OCI-LY1 (cell line): ENCODE measurements at regions not wholly inside any gene's neighbourhood (a gene's known extent, or its start where the extent isn't known, plus 50 kb on each side); places are given as distances from the start of the nearest gene placed in this dataset.

Experiments used
- H2AFZ ChIP-seq: fragments of 200-600 bp; sonication (generic), shearing (Covaris generic); 2 replicates; pipeline ENCODE4 v1.6.0; 2014; ENCODE audit warnings: antibody characterized with exemption, mild to moderate bottlenecking, low read length
- H3F3A ChIP-seq: fragments of 200-600 bp; sonication (generic), shearing (Covaris generic); 2 replicates; pipeline ENCODE4 v1.6.0; 2014; ENCODE audit warnings: mild to moderate bottlenecking, antibody characterized with exemption, low read length, moderate library complexity; ENCODE audit not compliant: insufficient read depth
- H3K27ac ChIP-seq: fragments of 200-600 bp; sonication (generic); 2 replicates; pipeline ENCODE4 v1.5.1; 2014; ENCODE audit warnings: low read length, mixed run types, mild to moderate bottlenecking, low read depth; ENCODE audit not compliant: poor library complexity, severe bottlenecking
- H3K27me3 ChIP-seq: fragments of 200-600 bp; sonication (generic); 2 replicates; pipeline ENCODE4 v1.6.0; 2014; ENCODE audit warnings: antibody characterized with exemption, mild to moderate bottlenecking, low read length, moderate library complexity; ENCODE audit not compliant: insufficient read depth
- H3K36me3 ChIP-seq: fragments of 200-600 bp; sonication (generic); 2 replicates; pipeline ENCODE4 v1.6.1; 2014; ENCODE audit warnings: mild to moderate bottlenecking, antibody characterized with exemption, low read length, moderate library complexity, mixed read lengths; ENCODE audit not compliant: insufficient read depth
- H3K4me1 ChIP-seq: fragments of 200-600 bp; sonication (generic); 2 replicates; pipeline ENCODE4 v1.5.1; 2014; ENCODE audit warnings: mild to moderate bottlenecking, low read length, moderate library complexity; ENCODE audit not compliant: insufficient read depth, severe bottlenecking
- H3K4me2 ChIP-seq: fragments of 200-600 bp; sonication (generic), shearing (Covaris generic); 2 replicates; pipeline ENCODE4 v1.6.1; 2014; ENCODE audit warnings: low read length
- H3K4me3 ChIP-seq: fragments of 200-600 bp; sonication (generic); 2 replicates; pipeline ENCODE4 v1.5.1; 2014; ENCODE audit warnings: low read length, low read depth, mild to moderate bottlenecking, mixed read lengths; ENCODE audit not compliant: poor library complexity, severe bottlenecking
- H3K79me2 ChIP-seq: fragments of 200-600 bp; shearing (Covaris generic); 2 replicates; pipeline ENCODE4 v1.6.1; 2016; ENCODE audit warnings: mixed run types, low read length, mixed read lengths; ENCODE audit not compliant: insufficient read depth
- H3K9ac ChIP-seq: fragments of 200-600 bp; sonication (generic), shearing (Covaris generic); 2 replicates; pipeline ENCODE4 v1.6.1; 2014; ENCODE audit warnings: mild to moderate bottlenecking, low read length, mixed read lengths
- H3K9me2 ChIP-seq: fragments of 200-600 bp; sonication (generic), shearing (Covaris generic); 2 replicates; pipeline ENCODE4 v1.6.1; 2014; ENCODE audit warnings: low read depth, mild to moderate bottlenecking, low read length, mixed read lengths
- H3K9me3 ChIP-seq: fragments of 200-600 bp; shearing (Covaris generic); 2 replicates; pipeline ENCODE4 v1.6.1; 2014; ENCODE audit warnings: low read length, mixed read lengths
- H4K20me1 ChIP-seq: fragments of 200-600 bp; sonication (generic), shearing (Covaris generic); 2 replicates; pipeline ENCODE4 v1.6.0; 2016; ENCODE audit warnings: mild to moderate bottlenecking, low read length; ENCODE audit not compliant: insufficient read depth
- CTCF ChIP-seq: fragments of 200-600 bp; sonication (generic), shearing (Covaris generic); IDR thresholded peaks from 2 replicates; pipeline ENCODE4 v1.5.1; 2017; ENCODE audit warnings: mild to moderate bottlenecking, antibody characterized with exemption, low read length, moderate library complexity, mixed read lengths
- EZH2 ChIP-seq: fragments of 200-600 bp; sonication (generic), shearing (Covaris generic); IDR thresholded peaks from 2 replicates; pipeline ENCODE4 v1.8.0; 2017; ENCODE audit warnings: borderline replicate concordance, mixed run types, mild to moderate bottlenecking, antibody characterized with exemption, low read length, moderate library complexity, mixed read lengths

- Histone ChIP-seq H3K9ac (no peak overlapping the region), H3F3A (no peaks in the 10 kb centered on the region), H3K4me1 (no peaks in the 10 kb centered on the region), H3K36me3 (no peaks in the 10 kb centered on the region), H3K9me2 (no peaks in the 10 kb centered on the region), H3K4me3 (no peak overlapping the region), H3K79me2 (no peaks in the 10 kb centered on the region), H3K4me2 (no peak overlapping the region), H3K27me3 (no peaks in the 10 kb centered on the region), H4K20me1 (no peaks in the 10 kb centered on the region), H2AFZ (no peak overlapping the region), H3K27ac (no peak overlapping the region), H3K9me3 (no peaks in the 10 kb centered on the region)
- TF ChIP-seq EZH2 (no peak), CTCF (no peak)
Observed at GRCh38 chr13:34162544-34162933, 344.6 kb downstream of the RFC3 start.

GRCh38 chr13:34164582-34164981, 346.6 kb downstream of the RFC3 start:
- TF ChIP-seq EZH2, result no peak
- no peak for TF ChIP-seq CTCF
- H3K27ac ChIP-seq, result no peak overlapping the region
- no peak overlapping the region for H3K9ac ChIP-seq
- H3K4me1 ChIP-seq, result no peaks in the 10 kb centered on the region
- H3K36me3 ChIP-seq, result no peaks in the 10 kb centered on the region
- H2AFZ ChIP-seq, result no peak overlapping the region
- no peaks in the 10 kb centered on the region for H3K79me2 ChIP-seq
- H4K20me1 ChIP-seq, result no peaks in the 10 kb centered on the region
- no peaks in the 10 kb centered on the region for H3F3A ChIP-seq
- H3K9me3 ChIP-seq, result no peaks in the 10 kb centered on the region
- H3K4me2 ChIP-seq, result no peak overlapping the region
- H3K27me3 ChIP-seq, result no peaks in the 10 kb centered on the region
- H3K9me2 ChIP-seq, result no peaks in the 10 kb centered on the region
- H3K4me3 ChIP-seq, result no peak overlapping the region

GRCh38 chr13:34165158-34165557, 347.2 kb downstream of the RFC3 start:
- H3F3A ChIP-seq, result no peaks in the 10 kb centered on the region
- H3K4me1 ChIP-seq, result no peaks in the 10 kb centered on the region
- no peaks in the 10 kb centered on the region for H4K20me1 ChIP-seq
- H3K4me2 ChIP-seq, result no peak overlapping the region
- no peak overlapping the region for H3K27ac ChIP-seq
- H3K79me2 ChIP-seq, result no peaks in the 10 kb centered on the region
- H3K36me3 ChIP-seq, result no peaks in the 10 kb centered on the region
- TF ChIP-seq CTCF, result no peak
- no peak for TF ChIP-seq EZH2
- H3K4me3 ChIP-seq, result no peak overlapping the region
- no peak overlapping the region for H3K9ac ChIP-seq
- H3K27me3 ChIP-seq, result no peaks in the 10 kb centered on the region
- no peak overlapping the region for H2AFZ ChIP-seq
- H3K9me3 ChIP-seq, result no peaks in the 10 kb centered on the region
- no peaks in the 10 kb centered on the region for H3K9me2 ChIP-seq
